ENCODE measurements at regions not wholly inside any gene's neighbourhood (a gene's known extent, or its start where the extent isn't known, plus 50 kb on each side); places are given as distances from the start of the nearest gene placed in this dataset.
"Not testable (repeated sequence)": the region's sequence is repeated elsewhere in the genome, so short reads cannot be mapped to it uniquely, and the experiment has no call there.

DNA sequence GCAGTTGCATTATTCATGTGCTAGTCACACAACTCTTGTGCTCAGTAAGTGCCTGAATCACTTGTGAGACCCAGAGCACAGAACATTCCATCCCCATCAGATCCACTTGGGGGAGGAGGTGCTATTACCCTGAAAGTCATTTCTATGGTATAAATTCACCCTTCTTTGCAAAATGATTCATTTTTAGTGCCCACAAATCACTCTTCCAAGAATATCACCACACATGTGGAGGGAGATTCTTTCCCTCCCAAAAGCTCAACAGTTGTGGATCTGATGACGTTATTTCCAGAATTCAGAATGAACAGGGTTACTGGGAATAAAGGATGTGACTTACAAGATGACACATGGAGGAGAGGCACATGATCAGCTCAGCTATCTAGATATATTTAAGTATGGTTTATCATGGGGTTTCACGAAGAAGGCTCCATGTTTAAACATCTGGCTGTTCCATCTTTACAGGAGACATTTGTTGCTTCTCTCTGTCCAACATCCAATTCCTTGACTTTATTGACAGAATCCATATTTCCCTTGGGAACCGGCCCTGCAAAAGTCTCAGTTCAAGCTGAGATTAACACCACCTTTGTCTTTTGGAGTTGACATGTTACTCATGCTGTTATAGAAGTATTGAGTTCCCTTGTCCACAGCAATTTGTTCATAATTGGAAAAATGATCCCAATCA lies 214.2 kb upstream of the PROK2 start:
- DNase-seq, result no peak

DNA sequence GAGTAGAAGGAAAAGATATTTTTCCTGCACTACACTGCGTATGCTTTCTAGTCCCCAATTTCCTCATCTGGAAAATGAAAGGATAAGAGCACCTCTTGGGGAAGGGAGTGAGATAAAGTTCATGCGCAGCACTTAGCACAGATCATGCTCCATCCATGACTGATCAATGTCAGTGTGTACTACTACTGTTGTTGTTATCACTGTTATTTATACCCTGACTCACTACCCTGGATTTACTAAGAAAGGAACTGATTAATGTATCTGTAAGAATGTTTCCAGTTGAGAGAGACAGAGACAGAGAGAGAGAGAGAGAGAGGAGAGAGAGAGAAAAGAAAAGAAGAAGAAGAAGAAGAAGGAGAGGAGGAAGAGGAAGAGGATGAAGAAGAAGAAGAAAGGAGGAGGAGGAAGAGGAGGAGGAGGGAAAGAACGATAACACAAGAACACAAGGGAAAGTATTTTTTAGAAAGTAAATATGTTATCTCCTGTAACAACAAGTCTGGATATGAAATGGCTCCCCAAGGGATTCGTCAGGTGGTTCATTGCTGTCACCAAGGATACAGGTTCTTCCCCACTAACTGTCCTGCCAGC lies 212.2 kb upstream of the PROK2 start:
- no peak for DNase-seq

GRCh38 chr3:71994906-71995305 lies 210.0 kb upstream of the PROK2 start:
- no peak for DNase-seq

DNA sequence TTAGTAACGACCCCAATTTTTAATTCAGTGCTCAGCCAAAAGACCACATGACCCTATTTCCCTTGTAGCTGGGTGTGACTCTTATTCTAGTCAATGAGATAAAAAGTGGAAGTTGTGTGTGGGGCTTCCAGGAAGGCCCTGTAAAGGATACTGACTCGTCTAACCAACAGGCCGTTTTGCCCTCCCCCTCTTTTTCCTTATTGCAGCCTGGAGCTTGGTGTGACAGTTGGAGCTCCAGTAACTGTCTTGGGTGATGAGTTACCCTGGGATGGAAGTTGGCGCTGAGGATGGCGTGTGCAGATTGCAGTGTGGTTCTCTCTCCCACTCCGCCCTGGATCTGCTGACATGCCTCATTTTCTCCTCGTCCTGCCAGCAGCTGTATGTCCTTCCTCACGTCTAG lies 209.3 kb upstream of the PROK2 start:
- DNase-seq, result no peak

- no peak for DNase-seq
These were observed 206.7 kb upstream of the PROK2 start for GRCh38 chr3:71991681-71992080.

DNA sequence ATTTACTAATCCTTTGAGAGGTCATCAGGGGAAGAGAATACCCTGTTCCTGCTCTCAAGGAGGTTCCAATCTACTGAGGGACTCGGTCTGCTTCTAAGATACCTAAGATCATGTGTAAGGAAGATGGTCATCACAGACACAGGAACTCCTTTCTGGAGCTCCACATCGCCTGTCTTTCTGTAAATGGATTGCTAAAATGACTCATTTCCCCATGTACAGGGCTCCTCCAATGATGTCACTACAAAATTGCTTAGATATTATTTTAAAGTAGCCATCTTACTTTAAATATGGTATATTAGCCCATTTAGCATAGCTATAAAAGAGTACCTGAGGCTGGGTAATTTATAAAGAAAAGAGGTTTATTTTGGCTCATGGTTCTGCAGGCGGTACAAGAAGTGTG lies 206.1 kb upstream of the PROK2 start:
- DNase-seq, result no peak

DNA sequence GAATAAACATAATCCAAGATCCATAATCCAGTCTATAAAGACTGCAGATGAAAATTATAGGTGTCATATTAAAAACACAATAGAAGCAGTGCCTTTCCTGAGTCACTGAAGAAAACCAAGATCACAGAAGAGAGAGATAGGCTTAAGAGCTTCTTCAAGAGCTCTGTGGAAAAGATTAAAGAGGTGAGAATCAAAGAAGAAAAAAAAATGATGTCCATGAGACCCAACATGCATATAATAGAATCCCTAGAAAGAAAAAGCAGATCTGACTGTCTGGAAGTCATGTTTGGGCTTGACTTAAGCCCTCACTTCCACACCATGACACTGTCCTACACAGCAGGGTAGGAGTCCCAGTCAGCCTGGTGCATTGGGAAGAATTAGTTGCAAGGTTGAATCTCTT lies 205.6 kb upstream of the PROK2 start:
- DNase-seq, result no peak

DNA sequence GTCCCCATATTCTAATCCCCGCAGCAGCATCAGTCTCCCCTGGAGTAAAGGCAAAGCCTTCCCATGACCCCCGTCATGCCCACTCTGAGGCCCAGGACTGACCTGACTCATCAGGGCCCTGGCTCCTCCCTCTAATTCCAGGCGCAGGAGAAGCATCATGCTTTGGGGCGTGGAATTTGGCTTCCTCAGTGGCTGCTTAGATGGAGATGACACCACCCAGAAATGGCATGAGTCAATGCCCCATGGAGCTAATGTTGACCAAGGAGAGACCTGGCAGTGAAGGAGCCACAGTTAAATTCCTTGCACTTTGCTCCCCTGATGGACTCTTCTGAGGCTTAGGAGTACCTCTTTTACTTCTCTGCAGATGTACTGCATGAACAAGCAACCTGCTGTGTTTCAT lies 204.2 kb upstream of the PROK2 start:
- DNase-seq, result no peak

- no peak for DNase-seq
These were observed 202.9 kb upstream of the PROK2 start for GRCh38 chr3:71987828-71988227.

- DNase-seq, result no peak
These were observed 202.3 kb upstream of the PROK2 start for GRCh38 chr3:71987089-71987735.

GRCh38 chr3:71986606-71987005 lies 201.7 kb upstream of the PROK2 start:
- DNase-seq, result no peak

- no peak for DNase-seq
These were observed 200.1 kb upstream of the PROK2 start for GRCh38 chr3:71984843-71985613.

GRCh38 chr3:71983694-71984093 lies 198.7 kb upstream of the PROK2 start:
- no peak for DNase-seq

- not testable (repeated sequence) for DNase-seq
These were observed 197.7 kb upstream of the PROK2 start for GRCh38 chr3:71982506-71983258.

- DNase-seq, result no peak
These were observed 194.2 kb upstream of the PROK2 start for GRCh38 chr3:71979175-71979574.

DNA sequence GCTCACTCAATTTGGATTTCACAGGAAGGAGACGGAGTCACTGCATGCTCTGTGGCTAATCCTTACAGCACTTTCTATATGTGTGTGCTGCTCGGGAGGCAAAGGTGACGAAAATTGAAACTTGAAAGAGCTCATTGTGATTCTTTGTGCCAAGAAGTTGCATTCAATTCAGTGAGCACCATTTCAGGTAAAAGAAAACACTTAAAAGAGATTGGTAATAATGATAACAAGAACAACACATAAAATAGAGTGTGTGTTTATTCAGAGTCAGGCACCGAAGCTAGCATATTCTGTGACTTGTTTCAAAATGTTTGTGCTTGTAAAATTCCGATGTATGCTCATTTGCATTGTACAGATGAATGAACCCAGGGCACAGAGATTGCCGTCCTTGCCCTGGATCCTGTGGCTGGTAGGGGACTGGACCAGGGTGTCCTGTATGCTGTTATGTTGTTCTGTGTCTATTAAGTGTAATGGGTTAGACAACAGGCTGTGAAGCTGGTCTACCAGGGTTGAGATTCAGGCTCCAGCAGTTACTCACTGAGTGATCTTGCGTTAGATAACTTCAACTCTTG lies 193.3 kb upstream of the PROK2 start:
- no peak for DNase-seq

- no peak for DNase-seq
These were observed 192.6 kb upstream of the PROK2 start for GRCh38 chr3:71977525-71977924.

DNA sequence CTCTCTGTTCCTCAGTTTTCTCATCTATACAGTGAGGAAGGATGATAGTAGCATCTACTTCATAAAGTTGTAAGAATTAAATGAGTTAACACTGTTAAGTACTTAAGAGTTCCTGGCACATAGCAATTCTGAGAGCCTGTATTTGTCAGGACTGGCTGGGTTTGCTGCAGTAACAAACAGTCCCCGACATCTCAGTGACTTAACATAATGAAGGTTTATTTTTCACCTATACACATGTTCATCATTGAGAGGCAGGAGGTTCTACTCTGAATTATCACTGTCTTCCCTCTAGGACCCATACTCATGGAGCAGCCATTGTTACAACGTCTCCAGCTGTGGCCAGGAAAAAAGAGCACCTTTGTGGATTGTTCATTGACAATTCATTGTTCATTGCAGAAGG lies 190.6 kb upstream of the PROK2 start:
- DNase-seq, result no peak

DNA sequence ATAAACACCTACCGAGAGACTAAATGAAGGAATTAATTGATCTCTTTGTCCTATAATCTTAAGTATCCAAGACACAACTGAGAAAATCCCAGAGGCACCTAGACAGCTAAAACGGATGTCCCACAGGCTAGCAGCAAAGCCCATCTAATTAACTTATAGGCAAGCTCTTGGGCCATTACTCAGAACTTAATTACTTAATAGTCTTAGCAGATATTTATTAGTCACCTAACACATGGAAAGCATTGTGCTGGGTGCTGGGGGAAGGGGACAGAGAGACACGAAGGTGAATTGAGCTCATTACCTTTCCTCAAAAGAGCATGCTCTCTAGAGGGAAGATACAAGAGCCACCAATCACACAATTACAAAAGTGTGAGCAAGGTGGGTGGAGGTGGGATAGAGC lies 189.8 kb upstream of the PROK2 start:
- no peak for DNase-seq

DNA sequence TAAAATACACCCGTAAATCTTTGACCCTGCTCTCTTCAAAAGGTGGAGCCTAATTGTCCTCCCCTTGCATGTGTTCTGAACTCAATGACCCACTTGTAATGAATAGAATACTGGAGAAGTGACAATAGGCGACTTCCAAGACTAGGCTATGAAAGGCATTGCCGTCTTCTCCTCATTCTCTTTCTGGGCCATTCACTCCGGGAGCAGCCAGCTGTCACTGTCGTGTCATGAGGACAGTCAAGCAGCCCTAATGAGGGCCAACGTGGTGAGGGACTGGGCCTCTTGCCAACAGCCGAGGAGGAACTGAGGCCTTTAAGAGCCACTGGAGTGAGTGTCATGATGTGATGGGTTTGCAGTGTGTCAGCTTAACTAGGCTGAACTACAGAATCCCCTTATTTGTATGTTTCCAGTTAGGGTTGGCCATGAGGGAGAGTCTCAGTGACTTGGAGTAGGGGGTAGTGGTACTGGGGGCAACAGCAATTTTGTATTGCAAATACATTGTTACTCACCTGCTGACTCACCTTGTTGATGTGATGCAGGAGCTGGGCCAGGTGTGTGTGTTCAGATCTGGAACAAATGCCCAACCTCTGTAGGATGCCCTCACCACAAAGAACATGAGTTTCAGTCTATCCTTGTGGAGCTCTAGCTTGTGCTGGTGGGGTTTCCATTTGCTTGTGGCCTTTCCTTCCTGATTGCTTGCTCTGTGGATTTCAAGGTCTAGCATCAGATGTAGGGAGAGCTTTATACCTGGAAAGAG lies 188.5 kb upstream of the PROK2 start:
- DNase-seq, result no peak

DNA sequence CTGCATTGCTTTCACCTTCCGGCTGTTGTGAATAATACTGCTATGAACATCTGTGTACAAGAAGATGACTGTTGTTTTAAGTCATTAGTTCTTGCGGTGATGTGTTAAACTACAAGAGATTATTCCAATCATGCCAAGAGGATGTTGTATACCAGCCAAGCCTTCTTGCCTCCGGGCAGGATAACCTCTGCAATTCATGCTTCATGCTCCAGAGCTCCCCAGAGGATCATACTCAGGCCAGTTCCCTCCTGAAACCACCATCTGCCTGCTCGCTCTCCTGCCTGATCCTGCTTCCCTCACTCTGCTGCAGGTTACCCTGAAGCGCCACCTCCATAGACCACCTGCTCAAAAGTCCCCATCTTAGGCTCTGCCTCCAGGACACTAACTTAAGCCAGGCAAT lies 187.1 kb upstream of the PROK2 start:
- no peak for DNase-seq

Measured in muscle of arm (tissue), 1 donor.